ENCODE measurements at regions not wholly inside any gene's neighbourhood (a gene's known extent, or its start where the extent isn't known, plus 50 kb on each side); places are given as distances from the start of the nearest gene placed in this dataset.

DNA sequence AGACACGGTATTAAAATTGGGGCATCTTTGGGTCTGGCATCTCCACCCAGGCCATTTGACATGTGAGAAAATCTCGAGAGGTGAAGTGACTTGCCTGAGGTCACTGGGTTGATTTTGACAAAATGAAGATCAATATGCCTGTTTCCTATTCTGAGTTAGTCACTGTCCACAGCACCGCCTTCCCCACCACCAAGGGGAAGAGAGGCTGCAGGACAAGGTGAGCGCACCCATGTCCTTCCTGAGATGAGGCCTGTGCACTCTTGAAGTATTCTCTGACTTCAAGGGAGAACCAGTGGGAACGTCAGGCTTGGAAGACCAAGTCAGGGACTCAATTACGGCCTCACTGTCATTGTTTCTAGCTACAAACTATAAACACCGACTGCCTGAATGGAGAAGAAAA lies 49.9 kb upstream of the WSB1 start:
- H3K27me3 ChIP-seq (replicated peaks; ENCODE audit: control insufficient read depth, insufficient read depth, low read length), result no peaks in the 10 kb centered on the region
- no peak for DNase-seq (ENCODE audit: extremely low read depth, insufficient read length)
- H3K36me3 ChIP-seq (ENCODE audit: control insufficient read depth, insufficient read depth, low read length), result no peaks in the 10 kb centered on the region
- H3K4me3 ChIP-seq (replicated peaks; ENCODE audit: low read depth, low read length), result no peak overlapping the region
- TF ChIP-seq, protein P1, sequence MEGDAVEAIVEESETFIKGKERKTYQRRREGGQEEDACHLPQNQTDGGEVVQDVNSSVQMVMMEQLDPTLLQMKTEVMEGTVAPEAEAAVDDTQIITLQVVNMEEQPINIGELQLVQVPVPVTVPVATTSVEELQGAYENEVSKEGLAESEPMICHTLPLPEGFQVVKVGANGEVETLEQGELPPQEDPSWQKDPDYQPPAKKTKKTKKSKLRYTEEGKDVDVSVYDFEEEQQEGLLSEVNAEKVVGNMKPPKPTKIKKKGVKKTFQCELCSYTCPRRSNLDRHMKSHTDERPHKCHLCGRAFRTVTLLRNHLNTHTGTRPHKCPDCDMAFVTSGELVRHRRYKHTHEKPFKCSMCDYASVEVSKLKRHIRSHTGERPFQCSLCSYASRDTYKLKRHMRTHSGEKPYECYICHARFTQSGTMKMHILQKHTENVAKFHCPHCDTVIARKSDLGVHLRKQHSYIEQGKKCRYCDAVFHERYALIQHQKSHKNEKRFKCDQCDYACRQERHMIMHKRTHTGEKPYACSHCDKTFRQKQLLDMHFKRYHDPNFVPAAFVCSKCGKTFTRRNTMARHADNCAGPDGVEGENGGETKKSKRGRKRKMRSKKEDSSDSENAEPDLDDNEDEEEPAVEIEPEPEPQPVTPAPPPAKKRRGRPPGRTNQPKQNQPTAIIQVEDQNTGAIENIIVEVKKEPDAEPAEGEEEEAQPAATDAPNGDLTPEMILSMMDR (IDR thresholded peaks at IDR 0.05; ENCODE audit: insufficient read depth, low read length, poor library complexity, severe bottlenecking), result no peak

All from GM06990 (cell line).